HG03103 (cell line): ENCODE measurements at regions not wholly inside any gene's neighbourhood (a gene's known extent, or its start where the extent isn't known, plus 50 kb on each side); places are given as distances from the start of the nearest gene placed in this dataset.
"Not testable (repeated sequence)": the region's sequence is repeated elsewhere in the genome, so short reads cannot be mapped to it uniquely, and the experiment has no call there.

ENCODE experiments used
- ATAC-seq: cut with Tn5 transposase; IDR thresholded peaks from one replicate; pipeline ENCODE4 v1.9.1; 2021; ENCODE audit warnings: low read depth; ENCODE audit not compliant: unreplicated experiment

- ATAC-seq: not testable (repeated sequence)
Observed at GRCh38 chr16:65234721-65235320, 113.0 kb upstream of the CDH11 start.

GRCh38 chr16:65229191-65229662, 107.4 kb upstream of the CDH11 start:
- ATAC-seq: no peak

- ATAC-seq: no peak
Observed at GRCh38 chr16:65227150-65227835, 105.4 kb upstream of the CDH11 start.

- no peak for ATAC-seq
Observed at GRCh38 chr16:65226077-65226476, 104.2 kb upstream of the CDH11 start.

GRCh38 chr16:65225488-65225887, 103.6 kb upstream of the CDH11 start:
- ATAC-seq: no peak

- no peak for ATAC-seq
Observed at GRCh38 chr16:65224994-65225393, 103.1 kb upstream of the CDH11 start.

- no peak for ATAC-seq
Observed at GRCh38 chr16:65224471-65224870, 102.6 kb upstream of the CDH11 start.

GRCh38 chr16:65223335-65223734, 101.5 kb upstream of the CDH11 start:
- no peak for ATAC-seq

- ATAC-seq: no peak
Observed at GRCh38 chr16:65222536-65222935, 100.7 kb upstream of the CDH11 start.

GRCh38 chr16:65222049-65222448, 100.2 kb upstream of the CDH11 start:
- ATAC-seq: no peak

- ATAC-seq: no peak
Observed at GRCh38 chr16:65219786-65220185, 97.9 kb upstream of the CDH11 start.

GRCh38 chr16:65218348-65218747, 96.5 kb upstream of the CDH11 start:
- no peak for ATAC-seq

GRCh38 chr16:65213866-65214595, 92.2 kb upstream of the CDH11 start:
- ATAC-seq: no peak

- ATAC-seq: no peak
Observed at GRCh38 chr16:65212791-65213190, 90.9 kb upstream of the CDH11 start.

GRCh38 chr16:65212240-65212639, 90.4 kb upstream of the CDH11 start:
- no peak for ATAC-seq

- ATAC-seq: no peak
Observed at GRCh38 chr16:65202461-65202860, 80.6 kb upstream of the CDH11 start.

- ATAC-seq: no peak
Observed at GRCh38 chr16:65201511-65201910, 79.6 kb upstream of the CDH11 start.

- ATAC-seq: no peak
Observed at GRCh38 chr16:65200857-65201256, 79.0 kb upstream of the CDH11 start.

- no peak for ATAC-seq
Observed at GRCh38 chr16:65200156-65200773, 78.4 kb upstream of the CDH11 start.

GRCh38 chr16:65196420-65197075, 74.7 kb upstream of the CDH11 start:
- ATAC-seq: no peak

GRCh38 chr16:65195998-65196397, 74.1 kb upstream of the CDH11 start:
- no peak for ATAC-seq
